Left renal cortex interstitium (tissue), 4 donors: ENCODE measurements at regions not wholly inside any gene's neighbourhood (a gene's known extent, or its start where the extent isn't known, plus 50 kb on each side); places are given as distances from the start of the nearest gene placed in this dataset.
"Not testable (repeated sequence)": the region's sequence is repeated elsewhere in the genome, so short reads cannot be mapped to it uniquely, and the experiment has no call there.

Experiments used
- DNase-seq, 4 donors: peaks; one replicate each; pipeline ENCODE4 v3.0.0-alpha.2; 2013; ENCODE audit warnings: low read depth in 4 of 4, low spot score in 2 of 4, missing footprints in 1 of 4

- no peak for DNase-seq
These were observed 470.0 kb upstream of the GCFC2 start for GRCh38 chr2:76180676-76181075.

GRCh38 chr2:76178610-76179009, 467.9 kb upstream of the GCFC2 start:
- DNase-seq: no peak

- DNase-seq: no peak
These were observed 464.6 kb upstream of the GCFC2 start for GRCh38 chr2:76175295-76175694.

- DNase-seq: no peak
These were observed 463.8 kb upstream of the GCFC2 start for GRCh38 chr2:76174505-76174904.

- DNase-seq: not testable (repeated sequence)
These were observed 462.5 kb upstream of the GCFC2 start for GRCh38 chr2:76173206-76173605.

- not testable (repeated sequence) for DNase-seq
These were observed 461.5 kb upstream of the GCFC2 start for GRCh38 chr2:76172154-76172595.

- no peak for DNase-seq
These were observed 460.1 kb upstream of the GCFC2 start for GRCh38 chr2:76170856-76171255.

- DNase-seq: no peak
These were observed 459.3 kb upstream of the GCFC2 start for GRCh38 chr2:76170009-76170384.

- no peak for DNase-seq
These were observed 458.7 kb upstream of the GCFC2 start for GRCh38 chr2:76169276-76170008.

- DNase-seq: no peak
These were observed 453.1 kb upstream of the GCFC2 start for GRCh38 chr2:76163860-76164259.

GRCh38 chr2:76160670-76161069, 450.0 kb upstream of the GCFC2 start:
- DNase-seq: no peak

GRCh38 chr2:76159042-76159648, 448.4 kb upstream of the GCFC2 start:
- no peak for DNase-seq

GRCh38 chr2:76157531-76157930, 446.8 kb upstream of the GCFC2 start:
- DNase-seq: no peak

GRCh38 chr2:76154981-76155380, 444.3 kb upstream of the GCFC2 start:
- no peak for DNase-seq

- DNase-seq: no peak
These were observed 439.1 kb upstream of the GCFC2 start for GRCh38 chr2:76149846-76150245.

- DNase-seq: not testable (repeated sequence)
These were observed 428.6 kb upstream of the GCFC2 start for GRCh38 chr2:76139303-76139702.

- no peak for DNase-seq
These were observed 417.9 kb upstream of the GCFC2 start for GRCh38 chr2:76128622-76129021.

- DNase-seq: no peak
These were observed 409.5 kb upstream of the GCFC2 start for GRCh38 chr2:76120176-76120575.

GRCh38 chr2:76089683-76090082, 379.0 kb upstream of the GCFC2 start:
- no peak for DNase-seq

GRCh38 chr2:76083248-76083647, 372.5 kb upstream of the GCFC2 start:
- no peak for DNase-seq

GRCh38 chr2:76082509-76082908, 371.8 kb upstream of the GCFC2 start:
- DNase-seq: no peak

GRCh38 chr2:76080154-76080553, 369.4 kb upstream of the GCFC2 start:
- DNase-seq: no peak
